ENCODE measurements at regions not wholly inside any gene's neighbourhood (a gene's known extent, or its start where the extent isn't known, plus 50 kb on each side); places are given as distances from the start of the nearest gene placed in this dataset.

- POLR2A ChIA-PET (ENCODE audit: unreplicated experiment), result no interaction called here
Measured at GRCh38 chr11:100545556-100545955, 141.5 kb upstream of the ARHGAP42 start.

GRCh38 chr11:100545970-100546369 is 141.1 kb upstream of the ARHGAP42 start:
- H3K36me3 ChIP-seq (ENCODE audit: low read depth), result no peaks in the 10 kb centered on the region
- ChIA-PET POLR2A (ENCODE audit: unreplicated experiment) (no interaction called here), CTCF (no interaction called here)
- H3F3A ChIP-seq (ENCODE audit: insufficient read depth, low read depth), result no peaks in the 10 kb centered on the region; the same call in 1 of the 2 replicates
- H3K4me2 ChIP-seq, result no peak overlapping the region
- no peak for DNase-seq
- no peaks in the 10 kb centered on the region; the same call in 1 of the 2 replicates for H3K9me2 ChIP-seq (ENCODE audit: insufficient read depth)
- no peak overlapping the region for H2AFZ ChIP-seq
- no peaks in the 10 kb centered on the region for H3K79me2 ChIP-seq (ENCODE audit: low read depth)
- no peaks in the 10 kb centered on the region for H3K9me3 ChIP-seq (ENCODE audit: insufficient read depth, low read depth)
- intact Hi-C loops (cut with micrococcal nuclease; ENCODE audit: unreplicated experiment), result no loop called here
- H4K20me1 ChIP-seq (ENCODE audit: insufficient read depth), result no peaks in the 10 kb centered on the region
- no peak overlapping the region for H3K4me3 ChIP-seq
- H3K27me3 ChIP-seq (ENCODE audit: insufficient read depth, low read depth), result no peaks in the 10 kb centered on the region
- no peak for TF ChIP-seq CTCF (conservative IDR thresholded peaks at IDR 0.05)
- TF ChIP-seq EZH2 (IDR thresholded peaks at IDR 0.05; ENCODE audit: low read depth), result no peak
- H3K27ac ChIP-seq, result no peak overlapping the region
- peaks cover 12% of the 10 kb centered on the region for H3K4me1 ChIP-seq (replicated peaks; ENCODE audit: insufficient read depth)
- BruUV-seq (replicated peaks), result no TSS peak

More at GRCh38 chr11:100545556-100545955, 141.5 kb upstream of the ARHGAP42 start:
- Histone ChIP-seq H3K4me2 (no peak overlapping the region), H3K79me2 (ENCODE audit: low read depth) (no peaks in the 10 kb centered on the region), H4K20me1 (ENCODE audit: insufficient read depth) (no peaks in the 10 kb centered on the region), H3K9me2 (ENCODE audit: insufficient read depth) (no peaks in the 10 kb centered on the region; the same call in 1 of the 2 replicates), H3K4me3 (no peak overlapping the region), H3F3A (ENCODE audit: insufficient read depth, low read depth) (no peaks in the 10 kb centered on the region; the same call in 1 of the 2 replicates), H3K9me3 (ENCODE audit: insufficient read depth, low read depth) (no peaks in the 10 kb centered on the region), H3K4me1 (replicated peaks; ENCODE audit: insufficient read depth) (peaks cover 12% of the 10 kb centered on the region), H3K36me3 (ENCODE audit: low read depth) (no peaks in the 10 kb centered on the region), H3K27ac (no peak overlapping the region), H3K27me3 (ENCODE audit: insufficient read depth, low read depth) (no peaks in the 10 kb centered on the region), H2AFZ (no peak overlapping the region)
- TF ChIP-seq CTCF (conservative IDR thresholded peaks at IDR 0.05) (no peak), EZH2 (IDR thresholded peaks at IDR 0.05; ENCODE audit: low read depth) (no peak)
- no TSS peak for BruUV-seq (replicated peaks)
- no peak for DNase-seq
- CTCF ChIA-PET, result no interaction called here
- intact Hi-C loops (cut with micrococcal nuclease; ENCODE audit: unreplicated experiment), result no loop called here

- intact Hi-C loops (cut with micrococcal nuclease; ENCODE audit: unreplicated experiment), result no loop called here
- CTCF ChIA-PET, result no interaction called here
- TF ChIP-seq CTCF (conservative IDR thresholded peaks at IDR 0.05) (no peak), EZH2 (IDR thresholded peaks at IDR 0.05; ENCODE audit: low read depth) (no peak)
- Histone ChIP-seq H4K20me1 (ENCODE audit: insufficient read depth) (no peaks in the 10 kb centered on the region), H3K9me2 (ENCODE audit: insufficient read depth) (no peaks in the 10 kb centered on the region), H3K27ac (no peak overlapping the region), H2AFZ (0 out of 2 replicates have a peak overlapping the region, but pooled peaks have one; percentile 2), H3K4me1 (replicated peaks; ENCODE audit: insufficient read depth) (peaks cover 12% of the 10 kb centered on the region), H3F3A (ENCODE audit: insufficient read depth, low read depth) (no peaks in the 10 kb centered on the region; the same call in 1 of the 2 replicates), H3K27me3 (ENCODE audit: insufficient read depth, low read depth) (no peaks in the 10 kb centered on the region), H3K36me3 (ENCODE audit: low read depth) (no peaks in the 10 kb centered on the region), H3K79me2 (ENCODE audit: low read depth) (no peaks in the 10 kb centered on the region), H3K4me3 (no peak overlapping the region), H3K9me3 (ENCODE audit: insufficient read depth, low read depth) (no peaks in the 10 kb centered on the region), H3K4me2 (0 out of 2 replicates have a peak overlapping the region, but pooled peaks have one; percentile 2)
- DNase-seq, result peak; percentile 49 to 89
- POLR2A ChIA-PET (ENCODE audit: unreplicated experiment), result interaction anchor here (0.5 kb wide), 1 partner anchor 330 kb away, joined by 3 read pairs; no protein-coding TSS in a partner anchor
- BruUV-seq (replicated peaks), result no TSS peak
Measured at GRCh38 chr11:100546714-100547113, 140.4 kb upstream of the ARHGAP42 start.
